ENCODE measurements at regions not wholly inside any gene's neighbourhood (a gene's known extent, or its start where the extent isn't known, plus 50 kb on each side); places are given as distances from the start of the nearest gene placed in this dataset.

DNA sequence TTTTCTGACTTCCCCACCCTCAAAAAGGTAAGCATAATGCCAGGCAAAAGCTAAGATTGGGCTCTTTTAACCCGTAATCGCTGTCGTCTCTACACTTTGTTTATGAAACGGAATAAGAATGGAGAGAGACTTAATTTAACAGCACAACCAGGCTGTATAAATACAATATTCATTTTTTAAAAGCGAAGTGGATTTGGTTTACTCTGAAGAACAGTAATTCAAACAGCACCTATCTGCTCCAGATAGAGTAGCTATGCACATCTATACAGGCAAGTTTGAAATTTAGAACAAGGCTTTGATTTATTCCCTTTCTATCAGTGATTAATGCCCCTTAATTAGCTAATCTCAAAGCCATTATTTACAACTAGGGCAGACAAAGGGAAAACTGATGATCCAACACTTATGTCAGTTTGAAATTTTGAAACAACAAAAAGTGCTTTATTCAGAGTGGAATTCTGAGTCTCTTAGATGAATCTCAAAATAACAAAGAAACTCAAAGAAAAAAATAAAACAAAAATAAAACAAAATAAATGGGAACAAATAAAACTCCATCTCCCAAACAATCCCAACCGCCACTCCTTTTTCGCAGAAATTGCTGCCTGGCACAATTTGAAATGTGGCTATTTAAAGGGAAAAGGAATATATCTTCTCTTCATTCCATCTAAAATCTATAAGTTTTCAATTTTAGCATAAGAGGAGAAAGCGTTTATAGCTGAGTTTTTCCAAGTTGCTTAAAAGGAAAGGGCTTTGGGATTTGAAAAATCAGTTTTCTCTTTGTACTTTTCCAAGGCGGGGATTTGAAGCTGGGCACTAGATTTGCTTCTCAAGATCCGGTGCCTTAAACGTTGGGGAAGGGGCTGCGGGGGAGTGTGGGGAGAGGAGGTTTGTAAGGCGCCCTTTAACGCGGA is 298.6 kb downstream of the PARP8 start:
- DNase-seq (ENCODE audit: low read depth in 2 of 2): no peak

- DNase-seq (ENCODE audit: low read depth in 2 of 2): no peak
These were observed 299.4 kb downstream of the PARP8 start for GRCh38 chr5:50965654-50966375.

- no peak for DNase-seq (ENCODE audit: low read depth in 2 of 2)
These were observed 300.6 kb downstream of the PARP8 start for GRCh38 chr5:50967009-50967562.

GRCh38 chr5:50967563-50968355 is 301.3 kb downstream of the PARP8 start:
- no peak for DNase-seq (ENCODE audit: low read depth in 2 of 2)

DNA sequence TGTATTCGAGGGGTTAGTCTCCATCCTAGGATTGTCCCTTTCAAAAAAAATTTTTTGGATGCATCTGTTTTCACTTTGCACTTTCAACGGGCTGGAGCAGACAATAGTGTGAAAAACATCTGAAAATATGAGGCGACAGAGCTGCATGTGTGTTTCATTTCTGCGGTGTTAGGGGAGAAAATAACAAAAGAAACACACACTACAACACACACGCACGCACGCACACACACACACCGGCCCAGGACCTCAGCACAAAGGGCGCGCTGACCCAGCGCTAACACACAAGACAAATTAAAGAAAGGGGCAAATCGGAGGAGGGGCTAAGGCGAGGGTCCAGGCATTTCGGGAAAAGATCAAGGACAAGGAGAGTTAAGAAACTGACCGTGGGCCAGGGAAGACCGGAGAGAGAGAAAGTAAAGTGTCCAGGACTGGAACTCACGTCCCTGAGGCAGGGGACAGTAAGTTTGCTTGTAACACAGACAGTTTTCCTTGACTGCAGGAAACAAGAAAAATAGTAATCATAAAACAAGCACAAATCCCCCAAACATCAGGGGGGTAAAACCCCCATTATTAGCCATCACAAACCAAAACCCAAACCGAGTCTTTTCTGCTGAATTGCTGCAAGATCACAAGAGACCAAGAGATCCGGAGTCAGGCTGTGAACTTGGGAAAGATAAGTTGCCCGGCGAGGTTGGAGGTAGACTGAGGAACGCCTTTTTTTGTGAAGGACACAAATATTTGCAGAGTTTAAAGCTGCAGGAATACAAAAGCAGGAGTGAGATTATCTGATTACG is 302.1 kb downstream of the PARP8 start:
- no peak for DNase-seq (ENCODE audit: low read depth in 2 of 2)

DNA sequence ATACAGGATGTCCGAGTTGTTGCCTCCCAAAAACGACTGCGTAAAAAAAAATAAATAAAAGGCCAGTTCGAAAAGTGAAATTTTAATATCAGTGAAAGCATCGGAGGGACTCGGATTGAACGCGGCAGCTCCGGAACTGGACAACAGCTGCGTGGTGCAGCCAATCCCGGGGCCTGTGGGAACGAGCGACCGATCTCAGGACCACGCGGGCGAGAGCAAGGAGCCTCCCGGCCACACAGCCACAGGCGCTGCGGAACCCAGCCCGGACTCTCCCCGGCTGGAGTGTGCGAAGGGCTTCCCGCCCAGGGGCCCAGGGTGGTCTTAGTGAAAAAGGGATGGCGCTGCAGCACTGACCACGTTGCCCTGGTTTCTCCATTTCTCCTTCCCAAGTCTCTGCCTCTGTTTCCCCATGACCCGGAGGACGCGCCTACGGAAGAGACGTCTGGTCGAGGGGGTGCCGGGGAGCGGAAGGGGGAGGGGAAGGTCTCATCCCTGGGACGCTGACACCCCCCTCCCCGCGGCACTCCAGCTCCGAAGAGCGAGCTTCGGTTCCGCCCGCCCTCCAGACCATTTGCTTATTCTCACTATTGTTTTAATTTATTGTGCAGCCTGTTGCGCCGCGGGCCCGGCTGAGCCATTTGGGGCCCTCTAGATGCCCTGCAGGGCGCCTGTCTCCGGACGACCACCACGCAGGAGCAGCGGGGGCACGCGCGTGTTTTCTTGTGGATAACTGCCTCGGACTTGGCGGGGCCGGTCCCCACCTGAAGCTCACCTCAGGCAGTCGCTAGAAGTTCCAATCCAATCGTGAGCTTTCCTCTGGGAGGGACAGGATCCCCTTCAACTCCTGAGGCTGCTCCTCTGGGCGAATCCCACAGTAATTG is 303.0 kb downstream of the PARP8 start:
- no peak for DNase-seq (ENCODE audit: low read depth in 2 of 2)

DNA sequence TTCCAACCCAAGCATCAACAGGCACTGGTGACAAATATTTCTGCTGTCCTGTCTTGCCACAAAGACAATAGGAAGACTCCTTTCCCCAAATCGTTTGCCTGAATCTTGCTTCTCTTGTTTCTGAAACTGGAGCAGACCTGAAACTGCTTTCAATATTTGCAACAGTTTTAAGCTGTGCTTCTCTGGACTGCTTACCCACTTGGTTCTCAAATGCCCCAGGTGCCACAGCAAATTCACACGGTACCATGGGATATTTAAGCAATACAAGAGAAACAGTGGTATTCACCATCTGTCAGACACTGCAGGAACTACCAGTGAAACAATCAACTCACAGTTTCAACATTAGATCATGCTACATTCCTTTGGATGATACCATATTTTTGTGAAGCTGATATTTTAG is 309.4 kb downstream of the PARP8 start:
- no peak for DNase-seq (ENCODE audit: low read depth in 2 of 2)

DNA sequence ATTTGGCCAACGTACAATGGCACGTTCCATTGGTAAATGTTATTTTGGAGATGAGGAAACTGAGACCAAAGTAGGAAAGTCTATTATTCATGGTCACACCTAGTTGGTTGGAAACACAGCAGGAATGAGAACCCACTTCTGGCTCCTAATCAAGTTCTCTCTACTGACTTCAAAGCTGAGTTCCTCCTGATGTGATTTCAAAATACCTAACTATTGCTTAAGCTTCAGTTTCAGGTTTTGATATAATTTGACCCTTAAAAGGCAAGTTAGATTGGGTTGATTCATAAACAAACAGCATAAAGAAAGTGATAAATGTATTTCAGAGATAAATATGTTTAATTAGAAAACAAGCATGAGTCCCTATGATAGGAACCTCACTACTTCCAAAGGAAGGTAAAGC is 312.5 kb downstream of the PARP8 start:
- DNase-seq (ENCODE audit: low read depth in 2 of 2): no peak

GRCh38 chr5:50984640-50985039 is 318.2 kb downstream of the PARP8 start:
- no peak for DNase-seq (ENCODE audit: low read depth in 2 of 2)

GRCh38 chr5:50990296-50990924 is 324.0 kb downstream of the PARP8 start:
- DNase-seq (ENCODE audit: low read depth in 2 of 2): no peak

DNA sequence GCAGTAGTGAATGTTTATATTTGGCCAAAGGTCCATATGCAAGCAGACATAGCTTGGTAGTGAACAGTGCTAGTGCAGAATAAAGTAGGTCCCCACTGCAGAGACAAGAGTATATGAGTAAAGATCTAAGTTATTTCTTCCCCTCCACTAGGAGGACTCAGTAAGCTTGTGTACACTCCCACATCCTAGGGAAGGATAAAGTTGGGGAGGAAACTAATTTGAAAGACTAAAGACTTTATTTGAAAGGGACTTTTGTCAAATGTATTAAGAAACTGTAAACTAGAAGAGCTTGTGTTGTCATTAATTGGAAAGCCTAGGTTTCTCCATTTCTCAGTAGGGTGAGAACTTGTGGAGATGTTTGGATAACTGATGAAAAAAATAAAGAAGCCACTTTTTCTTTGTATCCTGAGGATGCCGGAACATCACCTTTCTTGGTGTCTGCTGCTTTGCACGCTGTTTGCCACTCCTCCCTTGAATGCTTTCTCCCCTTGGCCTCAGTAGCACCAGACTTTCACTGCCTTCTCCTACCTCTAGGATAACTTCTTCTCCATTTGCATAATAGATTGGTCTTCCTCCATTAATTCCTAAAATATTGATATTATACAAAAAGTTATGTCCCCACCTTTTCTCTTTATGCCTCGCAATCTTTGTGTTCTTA is 329.0 kb downstream of the PARP8 start:
- no peak for DNase-seq (ENCODE audit: low read depth in 2 of 2)

DNA sequence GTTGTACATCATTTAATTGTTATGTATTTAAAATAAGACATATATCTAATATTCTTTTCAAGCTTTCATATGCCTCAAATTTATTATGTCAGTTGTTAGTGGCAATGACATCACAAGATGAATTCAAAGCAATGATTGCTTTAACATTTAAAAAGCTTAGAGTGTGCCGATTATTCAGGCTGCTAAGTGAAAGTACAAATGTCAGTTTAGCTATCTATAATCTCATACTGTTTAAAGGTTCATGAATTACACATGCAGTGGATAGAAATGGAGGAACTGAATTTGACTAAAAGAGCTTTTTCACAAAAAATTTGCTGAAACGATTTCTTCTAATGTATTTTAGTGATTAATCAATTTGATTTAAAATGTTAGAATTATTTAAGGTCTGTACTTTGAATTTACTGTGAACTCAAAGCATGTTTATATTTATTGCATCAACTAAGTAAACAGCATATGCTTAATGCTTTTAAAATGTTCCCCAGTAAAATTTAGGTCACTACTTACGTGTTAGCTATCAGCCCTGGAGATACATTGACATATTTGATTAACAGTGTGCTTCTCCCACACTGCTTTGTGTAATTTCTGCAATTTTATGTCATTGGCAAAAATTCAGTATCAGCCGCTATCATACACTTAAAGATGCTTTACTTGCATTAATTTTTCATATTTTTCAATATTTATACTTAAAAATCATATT is 334.9 kb downstream of the PARP8 start:
- DNase-seq (ENCODE audit: low read depth in 2 of 2): no peak

DNA sequence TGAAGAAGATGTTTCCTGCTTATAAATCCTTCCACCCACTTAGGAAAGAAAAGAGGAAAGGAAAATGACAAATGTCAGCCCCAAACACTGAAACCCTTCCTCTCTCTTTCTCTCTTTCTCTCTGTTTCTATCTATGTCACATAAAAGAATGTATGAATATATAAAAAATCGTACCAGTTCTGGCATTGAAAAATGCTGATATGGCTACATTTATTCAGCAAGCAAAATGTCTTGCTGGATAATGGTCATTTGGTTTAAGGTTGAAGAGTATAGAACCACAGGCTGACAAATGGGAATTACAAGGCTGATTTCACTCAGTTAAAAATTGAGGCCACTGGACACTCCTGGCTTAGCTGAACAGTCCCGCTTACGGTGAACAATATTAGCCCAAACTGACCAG is 335.9 kb downstream of the PARP8 start:
- no peak for DNase-seq (ENCODE audit: low read depth in 2 of 2)

GRCh38 chr5:51013036-51013435 is 346.6 kb downstream of the PARP8 start:
- DNase-seq (ENCODE audit: low read depth in 2 of 2): no peak

DNA sequence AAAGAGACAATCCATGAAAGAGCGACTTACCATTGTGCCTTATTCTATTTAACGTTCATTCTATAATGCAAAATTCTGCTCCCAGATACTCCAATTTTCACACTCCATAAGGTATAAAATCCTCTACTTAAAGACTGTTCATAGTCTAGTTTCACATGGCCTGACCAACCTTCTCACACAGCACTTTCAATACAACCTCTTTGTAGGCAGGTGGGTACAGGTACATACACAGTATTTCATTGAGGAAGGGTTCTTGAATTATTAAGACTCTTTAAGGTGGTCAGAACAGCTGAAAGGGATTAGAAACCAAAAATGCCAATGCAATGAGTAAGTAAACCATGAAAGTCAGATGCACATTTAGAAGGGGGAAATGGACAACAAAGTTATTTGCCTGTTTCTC is 352.0 kb downstream of the PARP8 start:
- DNase-seq (ENCODE audit: low read depth in 2 of 2): no peak

- DNase-seq (ENCODE audit: low read depth in 2 of 2): no peak
These were observed 357.8 kb downstream of the PARP8 start for GRCh38 chr5:51024263-51024662.

- DNase-seq (ENCODE audit: low read depth in 2 of 2): no peak
These were observed 356.0 kb upstream of the ISL1 start for GRCh38 chr5:51027271-51027670.

GRCh38 chr5:51028394-51028793 is 354.9 kb upstream of the ISL1 start:
- no peak for DNase-seq (ENCODE audit: low read depth in 2 of 2)

DNA sequence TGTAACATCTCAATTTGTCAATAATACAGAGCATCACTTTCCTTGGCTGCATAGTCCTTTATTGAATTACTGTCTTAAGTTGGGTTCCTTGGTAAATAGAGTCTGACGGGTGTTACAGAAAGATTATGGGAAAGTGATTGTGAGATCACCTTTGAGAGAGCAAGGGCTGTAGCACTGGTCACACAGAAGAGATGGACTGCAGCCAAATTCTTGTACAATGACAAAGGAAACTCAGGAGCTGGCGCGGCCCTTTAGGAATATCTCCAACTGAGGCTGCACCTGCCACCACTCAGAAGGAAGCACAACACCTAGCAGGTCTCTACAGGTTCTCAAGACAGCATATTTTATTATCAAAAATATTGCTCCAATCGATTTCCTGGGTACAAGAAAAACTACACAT is 350.0 kb upstream of the ISL1 start:
- no peak for DNase-seq (ENCODE audit: low read depth in 2 of 2)

Data from fibroblast of skin of left quadriceps (primary cell).